Suprapubic skin (tissue), 4 donors: ENCODE measurements at regions not wholly inside any gene's neighbourhood (a gene's known extent, or its start where the extent isn't known, plus 50 kb on each side); places are given as distances from the start of the nearest gene placed in this dataset.

ENCODE experiments used
- CTCF ChIP-seq, 2 donors: fragments of 200-600 bp in 1 of 2; fragments of 450-650 bp in 1 of 2; sonication (generic) in 1 of 2; IDR thresholded peaks; one replicate each; pipeline ENCODE4 v1.5.1; 2016 to 2019; ENCODE audit warnings: antibody characterized with exemption in 2 of 2, mild to moderate bottlenecking in 1 of 2, moderate library complexity in 1 of 2
- EP300 ChIP-seq: sonication (generic); formaldehyde crosslinking; IDR thresholded peaks from one replicate; pipeline ENCODE4 v1.6.1; 2017; ENCODE audit warnings: antibody characterized with exemption
- POLR2A ChIP-seq, 2 donors: fragments of 450-650 bp; IDR thresholded peaks; one replicate each; pipeline ENCODE4 v1.6.1; 2017; ENCODE audit warnings: antibody characterized with exemption in 2 of 2, mild to moderate bottlenecking in 2 of 2, moderate library complexity in 2 of 2
- POLR2AphosphoS5 ChIP-seq, 3 donors: sonication (generic); formaldehyde crosslinking; IDR thresholded peaks; one replicate each; pipeline ENCODE4 v1.6.1; 2017; ENCODE audit warnings: antibody characterized with exemption in 3 of 3

- TF ChIP-seq POLR2AphosphoS5 (IDR thresholded peaks at IDR 0.05) (no peak), POLR2A (IDR thresholded peaks at IDR 0.05) (no peak), CTCF (IDR thresholded peaks at IDR 0.05) (no peak), EP300 (no peak)
These were observed 172.5 kb downstream of the HTR1B start for GRCh38 chr6:77290798-77291197.
